HCT116 (cell line): ENCODE measurements at regions not wholly inside any gene's neighbourhood (a gene's known extent, or its start where the extent isn't known, plus 50 kb on each side); places are given as distances from the start of the nearest gene placed in this dataset.

Source experiments
- ATAC-seq: fragments of 200-7000 bp; cut with Tn5 transposase; 2 replicates; pipeline ENCODE4 v1.9.1; 2020; ENCODE audit warnings: mild to moderate bottlenecking, moderate library complexity
- BruUV-seq: library from RNA; stranded (reverse); fragments of 400-500 nt; replicated peaks from 2 replicates; lab custom pipeline; 2021; lab: Mats Ljungman, UMichigan
- CTCF ChIA-PET: fragments of 300-600 bp; sonication (Branson Sonifier 250); formaldehyde crosslinking; loops from one replicate; lab custom pipeline; 2021; ENCODE audit warnings: antibody characterized with exemption; lab: Charles Lee
- POLR2A ChIA-PET: fragments of 300-600, 350-600 bp; sonication (Branson Sonifier 250); formaldehyde crosslinking; loops from one replicate; lab custom pipeline; 2021; ENCODE audit warnings: antibody characterized with exemption; lab: Charles Lee
- RAD21 ChIA-PET, 2 experiments: fragments of 300-600 bp; sonication (Branson Sonifier 250); formaldehyde crosslinking; loops; one replicate each; lab custom pipeline; 2023; ENCODE audit warnings: low total read pairs in 2 of 2; ENCODE audit not compliant: uncharacterized antibody in 2 of 2, unreplicated experiment in 2 of 2, low non-redundant PET in 1 of 2; lab: Charles Lee
- DNase-seq: peaks from one replicate; pipeline ENCODE4 v3.0.0-alpha.2; 2010; ENCODE audit warnings: low read depth, low spot score
- H2AFZ ChIP-seq: fragments of 200-600 bp; shearing (Covaris generic), sonication (generic); 2 replicates; pipeline ENCODE4 v1.6.1; 2017; ENCODE audit warnings: low read depth, mixed run types, mixed read lengths, antibody characterized with exemption, low read length; ENCODE audit not compliant: poor library complexity, severe bottlenecking
- H3K27ac ChIP-seq: 2 replicates; pipeline ENCODE4 v1.5.1; 2012; ENCODE audit warnings: low read depth, low read length
- H3K27me3 ChIP-seq: fragments of 200-600 bp; sonication (generic); 2 replicates; pipeline ENCODE4 v1.6.1; 2016; ENCODE audit warnings: mixed run types, low read length, mixed read lengths; ENCODE audit not compliant: insufficient read depth
- H3K36me3 ChIP-seq, 2 experiments: fragments of 200-500 bp in 1 of 2; fragments of 200-600 bp in 1 of 2; sonication (Bioruptor generic) in 1 of 2; sonication (generic) in 1 of 2; 2 replicates each; pipeline versions ENCODE4 v1.5.1 to v1.6.1; 2014 to 2016; ENCODE audit warnings: low read length in 2 of 2, inconsistent platforms in 1 of 2, mixed read lengths in 1 of 2, mixed run types in 1 of 2; ENCODE audit not compliant: insufficient read depth in 2 of 2, control insufficient read depth in 1 of 2
- H3K4me1 ChIP-seq, 2 experiments: fragments of 200-600 bp in 1 of 2; sonication (generic) in 1 of 2; 2 replicates each; pipeline versions ENCODE4 v1.5.1 to v1.6.1; 2012 to 2017; ENCODE audit warnings: low read length in 2 of 2, inconsistent platforms in 1 of 2, mild to moderate bottlenecking in 1 of 2, mixed read lengths in 1 of 2, mixed run types in 1 of 2, moderate library complexity in 1 of 2; ENCODE audit not compliant: insufficient read depth in 2 of 2, control insufficient read depth in 1 of 2
- H3K4me2 ChIP-seq: fragments of 200-600 bp; sonication (generic); 2 replicates; pipeline ENCODE4 v1.6.1; 2017; ENCODE audit warnings: mixed run types, low read length, mixed read lengths
- H3K4me3 ChIP-seq, 2 experiments: fragments of 200-600 bp in 1 of 2; sonication (generic) in 1 of 2; replicated peaks in 1 of 2; 2 replicates each; pipeline ENCODE4 v1.5.1; 2011 to 2016; ENCODE audit warnings: low read length in 2 of 2, control low read depth in 1 of 2, low read depth in 1 of 2, mild to moderate bottlenecking in 1 of 2, mixed read lengths in 1 of 2, mixed run types in 1 of 2
- H3K79me2 ChIP-seq: fragments of 200-600 bp; sonication (generic); 2 replicates; pipeline ENCODE4 v1.6.1; 2017; ENCODE audit warnings: mild to moderate bottlenecking, mixed run types, low read length, moderate library complexity, mixed read lengths; ENCODE audit not compliant: insufficient read depth
- H3K9ac ChIP-seq: fragments of 200-600 bp; sonication (generic); 2 replicates; pipeline ENCODE4 v1.6.1; 2016; ENCODE audit warnings: low read length, mixed read lengths
- H3K9me2 ChIP-seq: fragments of 200-600 bp; sonication (generic), shearing (Covaris generic); 2 replicates; pipeline ENCODE4 v1.6.1; 2017; ENCODE audit warnings: mixed run types, mild to moderate bottlenecking, moderate library complexity; ENCODE audit not compliant: insufficient read depth
- H3K9me3 ChIP-seq, 2 experiments: fragments of 200-500 bp in 1 of 2; fragments of 200-600 bp in 1 of 2; sonication (Bioruptor generic) in 1 of 2; sonication (generic) in 1 of 2; 2 replicates each; pipeline ENCODE4 v1.6.1; 2014 to 2017; ENCODE audit warnings: low read length in 2 of 2, mixed read lengths in 2 of 2, inconsistent platforms in 1 of 2, low read depth in 1 of 2, mild to moderate bottlenecking in 1 of 2, mixed run types in 1 of 2, moderate library complexity in 1 of 2; ENCODE audit not compliant: control insufficient read depth in 1 of 2, insufficient read depth in 1 of 2
- H4K20me1 ChIP-seq: fragments of 200-600 bp; sonication (generic), shearing (Covaris generic); 2 replicates; pipeline ENCODE4 v1.6.1; 2017; ENCODE audit warnings: mixed run types, mild to moderate bottlenecking, moderate library complexity; ENCODE audit not compliant: insufficient read depth
- CEBPB ChIP-seq: IDR thresholded peaks from 2 replicates; pipeline ENCODE4 v1.6.1; 2012; ENCODE audit warnings: low read depth
- EZH2phosphoT487 ChIP-seq: fragments of 200-600 bp; IDR thresholded peaks from 2 replicates; pipeline ENCODE4 v1.6.1; 2018; ENCODE audit warnings: antibody characterized with exemption, borderline replicate concordance
- MAX ChIP-seq: IDR thresholded peaks from 2 replicates; pipeline ENCODE4 v1.6.1; 2012
- POLR2A ChIP-seq: IDR thresholded peaks from 2 replicates; pipeline ENCODE4 v1.7.0; 2011; ENCODE audit warnings: borderline replicate concordance; ENCODE audit not compliant: insufficient read depth, insufficient read length; ENCODE audit errors: extremely low read depth
- RAD21 ChIP-seq: IDR thresholded peaks from 2 replicates; pipeline ENCODE4 v1.6.1; 2012; ENCODE audit warnings: low read depth, mild to moderate bottlenecking
- REST ChIP-seq: IDR thresholded peaks from 2 replicates; pipeline ENCODE4 v1.6.1; 2012; ENCODE audit warnings: low read depth
- SP1 ChIP-seq: IDR thresholded peaks from 2 replicates; pipeline ENCODE4 v1.6.1; 2012; ENCODE audit warnings: low read depth
- YY1 ChIP-seq: IDR thresholded peaks from 2 replicates; pipeline ENCODE4 v1.6.1; 2011; ENCODE audit warnings: low read length, low read depth, moderate library complexity, mild to moderate bottlenecking; ENCODE audit not compliant: insufficient replicate concordance; ENCODE audit errors: extremely low read depth
- ZNF274 ChIP-seq: fragments of 200-500 bp; sonication (Bioruptor generic); IDR thresholded peaks from 2 replicates; pipeline ENCODE4 v1.6.1; 2014; ENCODE audit warnings: mild to moderate bottlenecking, low read depth, low read length, inconsistent platforms
- intact Hi-C: fragments of 100-400 bp; cut with micrococcal nuclease; formaldehyde crosslinking; loops from 2 replicates; pipeline ENCODE4 v1.10.0; 2022
- TF ChIP-seq, protein P1 (sequence below): IDR thresholded peaks from 2 replicates; pipeline ENCODE4 v1.6.1; 2011; ENCODE audit warnings: mild to moderate bottlenecking, low read length, moderate library complexity; ENCODE audit not compliant: insufficient replicate concordance; ENCODE audit errors: extremely low read depth

- POLR2A ChIA-PET, result no interaction called here
- BruUV-seq, result no TSS peak
- H3K4me2 ChIP-seq, result no peak overlapping the region
- intact Hi-C loops, result no loop called here
- DNase-seq (no peak), ATAC-seq (no peak)
- H4K20me1 ChIP-seq, result no peaks in the 10 kb centered on the region
- H3K9me2 ChIP-seq, result no peaks in the 10 kb centered on the region
- H3K9ac ChIP-seq, result no peak overlapping the region
- H3K27me3 ChIP-seq, result no peaks in the 10 kb centered on the region
- CTCF ChIA-PET, result no interaction called here
- H3K36me3 ChIP-seq, result no peaks in the 10 kb centered on the region
- H3K27ac ChIP-seq, result no peak overlapping the region
- H3K4me1 ChIP-seq, result no peaks in the 10 kb centered on the region
- no peak for TF ChIP-seq RAD21
- TF ChIP-seq, protein P1, sequence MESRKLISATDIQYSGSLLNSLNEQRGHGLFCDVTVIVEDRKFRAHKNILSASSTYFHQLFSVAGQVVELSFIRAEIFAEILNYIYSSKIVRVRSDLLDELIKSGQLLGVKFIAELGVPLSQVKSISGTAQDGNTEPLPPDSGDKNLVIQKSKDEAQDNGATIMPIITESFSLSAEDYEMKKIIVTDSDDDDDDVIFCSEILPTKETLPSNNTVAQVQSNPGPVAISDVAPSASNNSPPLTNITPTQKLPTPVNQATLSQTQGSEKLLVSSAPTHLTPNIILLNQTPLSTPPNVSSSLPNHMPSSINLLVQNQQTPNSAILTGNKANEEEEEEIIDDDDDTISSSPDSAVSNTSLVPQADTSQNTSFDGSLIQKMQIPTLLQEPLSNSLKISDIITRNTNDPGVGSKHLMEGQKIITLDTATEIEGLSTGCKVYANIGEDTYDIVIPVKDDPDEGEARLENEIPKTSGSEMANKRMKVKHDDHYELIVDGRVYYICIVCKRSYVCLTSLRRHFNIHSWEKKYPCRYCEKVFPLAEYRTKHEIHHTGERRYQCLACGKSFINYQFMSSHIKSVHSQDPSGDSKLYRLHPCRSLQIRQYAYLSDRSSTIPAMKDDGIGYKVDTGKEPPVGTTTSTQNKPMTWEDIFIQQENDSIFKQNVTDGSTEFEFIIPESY, result no peak
- TF ChIP-seq SP1, result no peak
- TF ChIP-seq POLR2A, result no peak
- TF ChIP-seq, all 23 proteins: peak for 0
- Histone ChIP-seq H3K79me2 (no peaks in the 10 kb centered on the region), H2AFZ (no peak overlapping the region), H3K9me3 (peaks cover 0 to 3% of the 10 kb centered on the region in 2 experiments; a peak in 1 of 4 replicates), H3K4me3 (no peak overlapping the region)
- RAD21 ChIA-PET, result no interaction called here
Measured at GRCh38 chr6:3553254-3553653, 96.4 kb upstream of the SLC22A23 start.

- no peaks in the 10 kb centered on the region for H3K4me1 ChIP-seq
- DNase-seq (no peak), ATAC-seq (no peak)
- H3K9ac ChIP-seq, result no peak overlapping the region
- no TSS peak for BruUV-seq
- H3K27ac ChIP-seq, result no peak overlapping the region
- H3K4me2 ChIP-seq, result no peak overlapping the region
- no peaks in the 10 kb centered on the region for H3K27me3 ChIP-seq
- no peak overlapping the region for H3K4me3 ChIP-seq
- CTCF ChIA-PET, result no interaction called here
- no peak overlapping the region for H2AFZ ChIP-seq
- peaks cover 0 to 3% of the 10 kb centered on the region in 2 experiments; a peak in 1 of 4 replicates for H3K9me3 ChIP-seq
- H3K9me2 ChIP-seq, result no peaks in the 10 kb centered on the region
- no peaks in the 10 kb centered on the region for H4K20me1 ChIP-seq
- no peaks in the 10 kb centered on the region for H3K36me3 ChIP-seq
- intact Hi-C loops, result no loop called here
- RAD21 ChIA-PET, result no interaction called here
- POLR2A ChIA-PET, result no interaction called here
- no peaks in the 10 kb centered on the region for H3K79me2 ChIP-seq
- TF ChIP-seq MAX (no peak), SP1 (no peak), REST (no peak), ZNF274 (no peak), CEBPB (no peak), YY1 (no peak), EZH2phosphoT487 (no peak)
- TF ChIP-seq, protein P1, result no peak
Measured at GRCh38 chr6:3551716-3552511, 95.1 kb upstream of the SLC22A23 start.
